ENCODE measurements at regions not wholly inside any gene's neighbourhood (a gene's known extent, or its start where the extent isn't known, plus 50 kb on each side); places are given as distances from the start of the nearest gene placed in this dataset.

- TF ChIP-seq CTCF (IDR thresholded peaks at IDR 0.05) (no peak), POLR2A (IDR thresholded peaks at IDR 0.05) (no peak)
These were observed 446.4 kb upstream of the KLF6 start for GRCh38 chr10:4231439-4231838.

Measured in thyroid gland (tissue), 4 donors.